RWPE1 (cell line): ENCODE measurements at regions not wholly inside any gene's neighbourhood (a gene's known extent, or its start where the extent isn't known, plus 50 kb on each side); places are given as distances from the start of the nearest gene placed in this dataset.

ENCODE experiments used
- CTCF ChIA-PET: fragments of 350-600 bp; sonication (Branson Sonifier 250); formaldehyde crosslinking; extraction: SDS; loops from one replicate; lab custom pipeline; 2021; lab: Yijun Ruan, JAX
- POLR2A ChIA-PET: fragments of 400-600 bp; formaldehyde crosslinking; extraction: SDS; loops from one replicate; lab custom pipeline; 2020; ENCODE audit warnings: antibody characterized with exemption; ENCODE audit not compliant: low non-redundant PET; lab: Yijun Ruan, JAX
- DNase-seq: peaks from one replicate; pipeline ENCODE4 v3.0.0; 2012; ENCODE audit warnings: low spot score
- H3K27ac ChIP-seq: fragments of 450-650 bp; 2 replicates; pipeline ENCODE4 v1.5.1; 2017
- TF ChIP-seq, protein P1 (sequence below): fragments of 450-650 bp; conservative IDR thresholded peaks from 2 replicates; pipeline ENCODE4 v1.5.1; 2017; ENCODE audit warnings: low read depth, mild to moderate bottlenecking

DNA sequence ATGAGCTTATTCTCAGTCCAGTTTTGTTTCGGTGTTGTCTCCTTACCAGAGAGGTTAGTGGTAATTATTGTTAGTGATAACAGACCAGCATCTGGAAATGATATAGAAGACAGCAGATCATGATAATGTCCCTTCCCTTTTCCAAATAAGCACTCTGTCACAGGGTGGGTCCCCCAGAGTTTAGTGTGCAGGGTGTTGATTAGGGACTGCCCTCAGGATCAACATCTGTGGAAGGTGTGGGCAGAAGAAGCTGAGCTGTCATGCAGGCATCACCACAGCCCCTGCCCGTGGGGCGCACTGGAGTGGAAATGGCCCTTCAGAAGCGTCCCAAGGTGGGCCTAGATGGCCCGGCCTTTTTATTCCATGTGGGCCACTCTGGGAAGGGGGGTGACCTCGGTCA, 67.6 kb upstream of the DTNBP1 start:
- no peak overlapping the region for H3K27ac ChIP-seq
- ChIA-PET CTCF (no interaction called here), POLR2A (no interaction called here)
- TF ChIP-seq, protein P1, sequence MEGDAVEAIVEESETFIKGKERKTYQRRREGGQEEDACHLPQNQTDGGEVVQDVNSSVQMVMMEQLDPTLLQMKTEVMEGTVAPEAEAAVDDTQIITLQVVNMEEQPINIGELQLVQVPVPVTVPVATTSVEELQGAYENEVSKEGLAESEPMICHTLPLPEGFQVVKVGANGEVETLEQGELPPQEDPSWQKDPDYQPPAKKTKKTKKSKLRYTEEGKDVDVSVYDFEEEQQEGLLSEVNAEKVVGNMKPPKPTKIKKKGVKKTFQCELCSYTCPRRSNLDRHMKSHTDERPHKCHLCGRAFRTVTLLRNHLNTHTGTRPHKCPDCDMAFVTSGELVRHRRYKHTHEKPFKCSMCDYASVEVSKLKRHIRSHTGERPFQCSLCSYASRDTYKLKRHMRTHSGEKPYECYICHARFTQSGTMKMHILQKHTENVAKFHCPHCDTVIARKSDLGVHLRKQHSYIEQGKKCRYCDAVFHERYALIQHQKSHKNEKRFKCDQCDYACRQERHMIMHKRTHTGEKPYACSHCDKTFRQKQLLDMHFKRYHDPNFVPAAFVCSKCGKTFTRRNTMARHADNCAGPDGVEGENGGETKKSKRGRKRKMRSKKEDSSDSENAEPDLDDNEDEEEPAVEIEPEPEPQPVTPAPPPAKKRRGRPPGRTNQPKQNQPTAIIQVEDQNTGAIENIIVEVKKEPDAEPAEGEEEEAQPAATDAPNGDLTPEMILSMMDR: no peak
- no peak for DNase-seq

DNA sequence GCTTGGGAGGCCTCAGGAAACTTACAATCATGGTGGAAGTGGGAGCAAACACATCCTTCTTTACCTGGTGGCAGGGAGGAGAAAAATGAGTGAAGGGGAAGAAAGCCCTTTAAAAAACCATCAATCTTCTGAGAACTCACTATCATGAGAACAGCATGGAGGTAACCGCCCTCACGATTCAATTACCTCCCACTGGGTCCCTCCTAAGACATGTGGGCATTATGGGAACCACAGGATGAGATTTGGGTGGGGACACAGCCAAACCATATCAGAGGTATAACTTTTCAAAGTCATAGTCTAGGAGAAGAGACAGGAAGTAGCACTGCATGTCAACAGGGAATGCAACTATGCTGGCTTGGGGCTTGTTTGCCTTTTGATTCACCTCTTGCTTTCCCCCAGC, 59.9 kb upstream of the DTNBP1 start:
- CTCF ChIA-PET: no interaction called here
- no peak overlapping the region for H3K27ac ChIP-seq
- TF ChIP-seq, protein P1: no peak
- no peak for DNase-seq
- POLR2A ChIA-PET: no interaction called here

DNA sequence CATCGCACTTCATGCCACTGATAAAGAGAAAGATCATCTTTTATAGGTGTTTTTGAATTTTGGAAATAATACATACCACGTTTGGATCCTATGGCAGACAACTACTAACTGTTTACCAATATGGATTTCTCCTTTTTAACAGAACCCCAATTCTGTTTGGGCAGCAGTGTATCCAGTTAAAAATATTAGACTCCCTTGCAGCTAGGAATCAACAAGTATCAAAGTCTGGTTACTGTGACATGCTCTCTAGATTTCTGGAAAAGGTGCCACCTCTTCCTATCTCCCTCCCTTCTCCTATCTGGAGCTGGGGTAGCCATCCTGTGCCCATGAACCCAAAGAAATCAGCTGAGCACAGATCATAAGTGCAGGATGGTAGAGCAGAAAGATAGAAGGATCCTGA, 54.1 kb upstream of the DTNBP1 start:
- CTCF ChIA-PET: interaction anchor here (0.6 to 1.1 kb wide), 3 partner anchors 16 to 193 kb away, joined by 3 read pairs; no protein-coding TSS in a partner anchor
- TF ChIP-seq, protein P1: no peak
- no peak for DNase-seq
- H3K27ac ChIP-seq: no peak overlapping the region
- POLR2A ChIA-PET: no interaction called here

DNA sequence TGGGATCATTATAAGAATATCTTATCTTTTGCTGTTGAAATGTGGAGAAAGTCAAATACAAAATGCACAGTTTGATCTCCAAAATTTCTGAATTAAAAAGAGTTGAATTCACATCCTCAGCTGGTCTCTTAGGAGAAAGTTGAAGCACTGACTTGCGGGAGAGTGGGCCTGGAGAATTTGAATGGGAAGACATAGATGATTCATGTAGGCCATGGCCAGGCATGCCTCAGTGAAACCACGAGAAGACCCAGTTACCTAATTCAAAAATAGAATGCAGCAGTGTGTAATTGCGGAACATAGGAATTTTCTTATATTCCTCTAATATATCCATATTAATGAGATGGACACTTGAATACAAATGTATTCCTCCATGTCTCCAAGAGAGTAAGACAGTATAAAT, 53.0 kb upstream of the DTNBP1 start:
- ChIA-PET CTCF (interaction anchor here (0.6 kb wide), 1 partner anchor 412 kb away, joined by 4 read pairs; no protein-coding TSS in a partner anchor), POLR2A (no interaction called here)

DNA sequence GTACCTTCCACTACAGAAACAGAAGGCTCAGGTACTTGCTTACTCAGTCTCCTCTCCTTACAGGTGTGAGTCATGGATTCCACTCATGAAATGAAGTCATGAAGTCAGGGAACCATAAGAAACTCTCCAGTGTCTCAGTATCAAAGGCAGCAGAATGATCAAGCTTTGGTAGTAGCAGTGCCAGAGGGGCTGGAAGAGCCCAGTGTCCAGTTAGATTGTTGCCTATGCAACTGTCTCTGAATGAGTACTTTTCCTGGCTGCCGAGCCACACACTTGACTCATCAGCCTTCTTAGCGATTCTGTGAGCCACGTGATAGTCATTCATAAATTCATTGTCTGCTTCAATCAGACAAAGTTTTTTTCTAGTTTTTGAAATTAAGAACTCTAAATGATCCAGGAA, 52.2 kb upstream of the DTNBP1 start:
- TF ChIP-seq, protein P1: no peak
- peak; percentile 42 for DNase-seq
- POLR2A ChIA-PET: no interaction called here
- H3K27ac ChIP-seq: no peak overlapping the region
- CTCF ChIA-PET: no interaction called here

More for the DNA sequence above, 53.0 kb upstream of the DTNBP1 start:
- DNase-seq: no peak
- no peak overlapping the region for H3K27ac ChIP-seq
- TF ChIP-seq, protein P1: no peak

DNA sequence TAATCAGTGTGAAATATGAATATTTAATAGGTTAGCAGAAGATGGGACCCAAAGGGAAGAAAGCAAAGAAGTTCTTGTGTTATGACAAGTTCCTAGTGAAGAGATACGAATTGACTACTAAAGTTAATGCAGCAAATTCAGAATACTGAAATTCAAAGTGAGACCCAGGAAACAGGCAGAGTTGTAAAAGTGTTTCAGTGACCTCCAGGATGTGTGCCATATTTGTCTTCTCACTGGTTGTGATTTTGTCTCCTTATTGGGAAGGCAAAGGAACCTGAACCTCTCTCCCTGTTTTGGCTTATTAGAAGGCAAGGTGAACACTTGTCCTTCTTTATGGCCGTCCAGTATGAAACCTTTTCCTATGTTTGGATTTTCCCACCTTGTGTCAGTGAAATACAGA, 51.8 kb upstream of the DTNBP1 start:
- POLR2A ChIA-PET: no interaction called here
- CTCF ChIA-PET: no interaction called here
- H3K27ac ChIP-seq: no peak overlapping the region
- TF ChIP-seq, protein P1: no peak
- no peak for DNase-seq
